A549 (cell line): ENCODE measurements at regions not wholly inside any gene's neighbourhood (a gene's known extent, or its start where the extent isn't known, plus 50 kb on each side); places are given as distances from the start of the nearest gene placed in this dataset.
A peak's percentile ranks its signal among the peaks of the same experiment; 100 is the strongest.

ENCODE experiments used
- ATAC-seq, 2 experiments: fragments of 200-7000 bp in 1 of 2; fragments of >200 bp in 1 of 2; cut with Nextera tagmentation in 1 of 2; cut with Tn5 transposase in 1 of 2; 3 replicates each; pipeline versions ENCODE4 v1.8.0 to v1.9.1; 2018 to 2020; ENCODE audit warnings: mild to moderate bottlenecking in 1 of 2, moderate library complexity in 1 of 2
- CTCF ChIA-PET: fragments of 300-600 bp; sonication (Branson Sonifier 250); formaldehyde crosslinking; extraction: SDS; loops from one replicate; lab custom pipeline; 2021; ENCODE audit warnings: antibody characterized with exemption, inconsistent platforms; lab: Yijun Ruan, JAX
- POLR2A ChIA-PET: fragments of 350-600 bp; formaldehyde crosslinking; extraction: SDS; loops from one replicate; lab custom pipeline; 2021; ENCODE audit warnings: antibody characterized with exemption, inconsistent platforms; lab: Yijun Ruan, JAX
- DNase-seq, 2 experiments: peaks; one replicate each; pipeline versions ENCODE4 v3.0.0 to v3.0.0-alpha.2; 2011 to 2016; ENCODE audit warnings: low read depth in 1 of 2, low spot score in 1 of 2
- FAIRE-seq: peaks from 2 replicates; lab custom pipeline; 2011; peaks lifted over from hg19 to GRCh38; lab: Jason Lieb, UNC
- H3K27ac ChIP-seq, 2 experiments: fragments of >200 bp; sonication (Bioruptor Twin); formaldehyde crosslinking; 3 replicates each; pipeline ENCODE4 v1.5.1; 2016 to 2017
- H3K4me1 ChIP-seq: fragments of >200 bp; sonication (Bioruptor Twin); formaldehyde crosslinking; 3 replicates; pipeline ENCODE4 v1.6.1; 2016
- H3K4me2 ChIP-seq: fragments of >200 bp; sonication (Bioruptor Twin); formaldehyde crosslinking; 3 replicates; pipeline ENCODE4 v1.6.1; 2016
- H3K4me3 ChIP-seq: fragments of >200 bp; sonication (Bioruptor Twin); formaldehyde crosslinking; 3 replicates; pipeline ENCODE4 v1.5.1; 2016
- H3K9me3 ChIP-seq: fragments of >200 bp; sonication (Bioruptor Twin); formaldehyde crosslinking; 3 replicates; pipeline ENCODE4 v1.6.1; 2016
- ATOH8 ChIP-seq: fragments of 250-450 bp; sonication (Bioruptor Pico); IDR thresholded peaks from 2 replicates; pipeline ENCODE4 v1.5.0; 2020; ENCODE audit warnings: low read depth, mild to moderate bottlenecking, moderate library complexity
- BCL3 ChIP-seq: fragments of >200 bp; sonication (Bioruptor Twin); formaldehyde crosslinking; IDR thresholded peaks from 3 replicates; pipeline ENCODE4 v1.6.1; 2016
- CHD4 ChIP-seq: fragments of 200-600 bp; sonication (generic); IDR thresholded peaks from 2 replicates; pipeline ENCODE4 v1.6.1; 2016; ENCODE audit warnings: antibody characterized with exemption, mild to moderate bottlenecking, borderline replicate concordance
- EHF ChIP-seq: fragments of 250-450 bp; sonication (Bioruptor Pico); IDR thresholded peaks from 2 replicates; pipeline ENCODE4 v1.5.0; 2020; ENCODE audit warnings: mild to moderate bottlenecking
- EHMT2 ChIP-seq: fragments of 200-600 bp; sonication (generic); IDR thresholded peaks from 2 replicates; pipeline ENCODE4 v1.6.1; 2016; ENCODE audit warnings: antibody characterized with exemption, low read depth, mild to moderate bottlenecking, moderate library complexity
- ELK1 ChIP-seq: fragments of 150-350 bp; IDR thresholded peaks from 2 replicates; pipeline ENCODE4 v1.6.1; 2014; ENCODE audit warnings: low read depth, mild to moderate bottlenecking, low read length
- HDAC2 ChIP-seq: fragments of 200-600 bp; sonication (generic); IDR thresholded peaks from 2 replicates; pipeline ENCODE4 v1.6.1; 2016
- HES2 ChIP-seq: fragments of >200 bp; sonication (Bioruptor Twin); formaldehyde crosslinking; IDR thresholded peaks from 2 replicates; pipeline ENCODE4 v1.6.1; 2016
- HMGXB4 ChIP-seq: fragments of 250-450 bp; sonication (Bioruptor Pico); IDR thresholded peaks from 2 replicates; pipeline ENCODE4 v1.5.0; 2021; ENCODE audit warnings: mild to moderate bottlenecking, moderate library complexity, borderline replicate concordance
- HOXA7 ChIP-seq: fragments of 250-450 bp; sonication (Bioruptor Pico); IDR thresholded peaks from 2 replicates; pipeline ENCODE4 v1.5.0; 2020; ENCODE audit warnings: mild to moderate bottlenecking, moderate library complexity
- HOXB13 ChIP-seq: fragments of 250-450 bp; sonication (Bioruptor Pico); IDR thresholded peaks from 2 replicates; pipeline ENCODE4 v1.5.0; 2020; ENCODE audit warnings: low read depth, mild to moderate bottlenecking, moderate library complexity
- JUNB ChIP-seq: fragments of >200 bp; sonication (Bioruptor Twin); formaldehyde crosslinking; IDR thresholded peaks from 2 replicates; pipeline ENCODE4 v1.6.1; 2016
- KDM5A ChIP-seq: fragments of 200-600 bp; sonication (generic); IDR thresholded peaks from 2 replicates; pipeline ENCODE4 v1.6.1; 2016; ENCODE audit warnings: antibody characterized with exemption, mild to moderate bottlenecking
- MAFK ChIP-seq: fragments of 450-650 bp; IDR thresholded peaks from 2 replicates; pipeline ENCODE4 v1.6.1; 2014; ENCODE audit not compliant: partially characterized antibody
- MAX ChIP-seq: IDR thresholded peaks from 2 replicates; pipeline ENCODE4 v1.6.1; 2012
- MAZ ChIP-seq: fragments of 150-350 bp; IDR thresholded peaks from 2 replicates; pipeline ENCODE4 v1.6.1; 2014; ENCODE audit warnings: antibody characterized with exemption, low read depth, low read length, borderline replicate concordance
- USF2 ChIP-seq: fragments of 450-650 bp; IDR thresholded peaks from 2 replicates; pipeline ENCODE4 v1.6.1; 2014; ENCODE audit warnings: antibody characterized with exemption
- WGBS: methylation state at CpG from one replicate; pipeline ENCODE4 v1.1.6; 2017; ENCODE audit errors: missing lambda C conversion rate; 5-methylcytosine and 5-hydroxymethylcytosine counted together

GRCh38 chr13:50730496-50731351 is 112.8 kb downstream of the DLEU7 start:
- no peak overlapping the region for H3K27ac ChIP-seq
- H3K9me3 ChIP-seq = no peaks in the 10 kb centered on the region
- no peak for DNase-seq
- POLR2A ChIA-PET = no interaction called here
- H3K4me1 ChIP-seq = no peaks in the 10 kb centered on the region
- H3K4me3 ChIP-seq = no peak overlapping the region
- CTCF ChIA-PET = interaction anchor here (0.6 kb wide), 1 partner anchor 54 kb away, joined by 3 read pairs; no protein-coding TSS in a partner anchor
- H3K4me2 ChIP-seq = no peak overlapping the region
- no peak for ATAC-seq
- no peak for FAIRE-seq
- 63% methylated on average over 4 of the region's 4 CpGs for WGBS
- TF ChIP-seq ATOH8 (CRISPR knock-in tag) (no peak), MAFK (no peak), MAZ (no peak), EHMT2 (no peak), ELK1 (no peak), CHD4 (no peak), EHF (CRISPR knock-in tag) (no peak), HES2 (no peak), HMGXB4 (no peak), JUNB (no peak), HOXA7 (no peak), HOXB13 (no peak), HDAC2 (no peak), MAX (no peak), BCL3 (no peak)

- DNase-seq (peak in 1 of 2 experiments; percentile 15), ATAC-seq (no peak), FAIRE-seq (no peak)
- TF ChIP-seq MAZ (no peak), KDM5A (no peak), USF2 (no peak)
- no peak overlapping the region for H3K4me3 ChIP-seq
- ChIA-PET CTCF (interaction anchor here (0.6 kb wide), 1 partner anchor 53 kb away, joined by 3 read pairs; no protein-coding TSS in a partner anchor), POLR2A (no interaction called here)
- no peaks in the 10 kb centered on the region for H3K4me1 ChIP-seq
- H3K27ac ChIP-seq = no peak overlapping the region
- H3K4me2 ChIP-seq = no peak overlapping the region
- no peaks in the 10 kb centered on the region for H3K9me3 ChIP-seq
These were observed 112.1 kb downstream of the DLEU7 start for GRCh38 chr13:50731400-50731799.
